HepG2 (cell line): ENCODE measurements at regions not wholly inside any gene's neighbourhood (a gene's known extent, or its start where the extent isn't known, plus 50 kb on each side); places are given as distances from the start of the nearest gene placed in this dataset.

Experiments
- ATAC-seq: fragments of 200-7000 bp; cut with Tn5 transposase; 3 replicates; pipeline ENCODE4 v1.9.1; 2020; ENCODE audit warnings: mild to moderate bottlenecking, moderate library complexity
- BruUV-seq: library from RNA; stranded (reverse); fragments of 400-500 nt; replicated peaks from 2 replicates; lab custom pipeline; 2021; lab: Mats Ljungman, UMichigan
- CTCF ChIA-PET: fragments of 300-600 bp; formaldehyde crosslinking; extraction: SDS; loops from one replicate; lab custom pipeline; 2021; ENCODE audit warnings: low total read pairs, inconsistent platforms, low intra/inter-chr PET ratio; lab: Yijun Ruan, JAX
- POLR2A ChIA-PET: fragments of 350-600 bp; sonication (Branson Sonifier 250); formaldehyde crosslinking; loops from one replicate; lab custom pipeline; 2020; ENCODE audit warnings: antibody characterized with exemption, inconsistent platforms; lab: Yijun Ruan, JAX
- DNase-seq: peaks from one replicate; pipeline ENCODE4 v3.0.0-alpha.2; 2015; ENCODE audit warnings: low spot score
- FAIRE-seq: peaks from 3 replicates; lab custom pipeline; 2011; peaks lifted over from hg19 to GRCh38; lab: Jason Lieb, UNC
- H2AFZ ChIP-seq: one replicate; pipeline ENCODE4 v1.6.1; 2011; ENCODE audit warnings: low read length, inconsistent platforms
- H3K27ac ChIP-seq: fragments of 300-600 bp; 3 replicates; pipeline ENCODE4 v1.8.0; 2011; ENCODE audit warnings: mixed run types, mild to moderate bottlenecking, mixed read lengths, low read length, inconsistent platforms; ENCODE audit not compliant: insufficient read depth; ENCODE audit errors: extremely low read length
- H3K27me3 ChIP-seq, 2 experiments: fragments of 200-600 bp in 1 of 2; 2 replicates in 1 of 2; 3 replicates in 1 of 2; pipeline versions ENCODE4 v1.6.0 to v1.8.0; 2011; ENCODE audit warnings: low read length in 2 of 2, mild to moderate bottlenecking in 2 of 2, moderate library complexity in 2 of 2, inconsistent platforms in 1 of 2; ENCODE audit not compliant: insufficient read depth in 2 of 2, control insufficient read depth in 1 of 2
- H3K36me3 ChIP-seq, 2 experiments: fragments of 200-600 bp in 1 of 2; replicated peaks in 1 of 2; 2 replicates in 1 of 2; 3 replicates in 1 of 2; pipeline versions ENCODE4 v1.5.1 to v1.8.0; 2011; ENCODE audit warnings: low read length in 2 of 2, inconsistent platforms in 1 of 2; ENCODE audit not compliant: insufficient read depth in 2 of 2, control insufficient read depth in 1 of 2
- H3K4me1 ChIP-seq: 2 replicates; pipeline ENCODE4 v1.5.1; 2012; ENCODE audit warnings: low read length, inconsistent platforms; ENCODE audit not compliant: insufficient read depth
- H3K4me2 ChIP-seq: 2 replicates; pipeline ENCODE4 v1.6.0; 2011; ENCODE audit warnings: low read depth, low read length, inconsistent platforms
- H3K4me3 ChIP-seq, 3 experiments: fragments of 200-600 bp in 1 of 3; sonication (generic), shearing (Covaris generic) in 1 of 3; replicated peaks in 1 of 3; 2 replicates each; pipeline ENCODE4 v1.5.1; 2011 to 2016; ENCODE audit warnings: low read length in 3 of 3, inconsistent platforms in 2 of 3, low read depth in 2 of 3, mild to moderate bottlenecking in 2 of 3, control low read depth in 1 of 3, mixed read lengths in 1 of 3; ENCODE audit not compliant: insufficient read depth in 1 of 3
- H3K79me2 ChIP-seq: one replicate; pipeline ENCODE4 v1.6.1; 2011; ENCODE audit warnings: low read length, inconsistent platforms; ENCODE audit not compliant: insufficient read depth
- H3K9ac ChIP-seq: 2 replicates; pipeline ENCODE4 v1.6.0; 2011; ENCODE audit warnings: mild to moderate bottlenecking, low read depth, low read length, inconsistent platforms; ENCODE audit not compliant: insufficient read depth
- H3K9me3 ChIP-seq: 2 replicates; pipeline ENCODE4 v1.5.1; 2012; ENCODE audit warnings: mild to moderate bottlenecking, low read length
- H4K20me1 ChIP-seq: 2 replicates; pipeline ENCODE4 v1.6.0; 2011; ENCODE audit warnings: inconsistent platforms, mild to moderate bottlenecking, low read length, moderate library complexity; ENCODE audit not compliant: insufficient read depth
- DNMT1 ChIP-seq: sonication (generic); formaldehyde crosslinking; IDR thresholded peaks from 2 replicates; pipeline ENCODE4 v1.5.1; 2020; ENCODE audit warnings: mild to moderate bottlenecking, missing genetic modification reagents
- FOXM1 ChIP-seq: sonication (generic); formaldehyde crosslinking; IDR thresholded peaks from 2 replicates; pipeline ENCODE4 v1.5.0; 2020; ENCODE audit warnings: missing genetic modification reagents
- GABPB1 ChIP-seq: IDR thresholded peaks from 2 replicates; pipeline ENCODE4 v1.6.1; 2016; ENCODE audit warnings: mild to moderate bottlenecking, missing genetic modification reagents, moderate library complexity, missing compliant biosample characterization
- MAFK ChIP-seq, 2 experiments: IDR thresholded peaks in 1 of 2; conservative IDR thresholded peaks in 1 of 2; 2 replicates each; pipeline ENCODE4 v1.6.1; 2011; ENCODE audit warnings: improper control_type of control experiment in 2 of 2, low read length in 2 of 2
- NFATC3 ChIP-seq: sonication (generic); formaldehyde crosslinking; IDR thresholded peaks from 2 replicates; pipeline ENCODE4 v1.5.1; 2020; ENCODE audit warnings: mild to moderate bottlenecking, missing genetic modification reagents
- POGZ ChIP-seq: sonication (generic); formaldehyde crosslinking; IDR thresholded peaks from 2 replicates; pipeline ENCODE4 v1.4.0; 2020; ENCODE audit warnings: mild to moderate bottlenecking, missing genetic modification reagents
- RBM22 ChIP-seq: fragments of 200-400 bp; formaldehyde crosslinking; optimal IDR thresholded peaks from 2 replicates; pipeline ENCODE3; 2017; ENCODE audit warnings: mild to moderate bottlenecking, low read length, moderate library complexity
- SAFB2 ChIP-seq: sonication (generic); formaldehyde crosslinking; IDR thresholded peaks from 2 replicates; pipeline ENCODE4 v1.5.1; 2020; ENCODE audit warnings: missing genetic modification reagents, low read depth, mild to moderate bottlenecking, borderline replicate concordance
- SRY ChIP-seq: sonication (generic); formaldehyde crosslinking; IDR thresholded peaks from 2 replicates; pipeline ENCODE4 v1.8.0; 2022; ENCODE audit warnings: mild to moderate bottlenecking, missing genetic modification reagents
- THYN1 ChIP-seq: sonication (generic); formaldehyde crosslinking; IDR thresholded peaks from 2 replicates; pipeline ENCODE4 v1.8.1; 2023; ENCODE audit warnings: low read depth, mild to moderate bottlenecking, moderate library complexity, missing genetic modification reagents, borderline replicate concordance
- ZC3H4 ChIP-seq: sonication (generic); formaldehyde crosslinking; IDR thresholded peaks from 2 replicates; pipeline ENCODE4 v1.4.0; 2020; ENCODE audit warnings: missing genetic modification reagents, borderline replicate concordance
- ZNF329 ChIP-seq: sonication (generic); formaldehyde crosslinking; IDR thresholded peaks from 2 replicates; pipeline ENCODE4 v1.9.0; 2021; ENCODE audit warnings: low read depth, mild to moderate bottlenecking, missing genetic modification reagents
- ZNF446 ChIP-seq: sonication (generic); formaldehyde crosslinking; IDR thresholded peaks from 2 replicates; pipeline ENCODE4 v1.5.0; 2020; ENCODE audit warnings: mild to moderate bottlenecking, missing genetic modification reagents
- ZNF572 ChIP-seq: sonication (generic); formaldehyde crosslinking; IDR thresholded peaks from 2 replicates; pipeline ENCODE4 v1.5.1; 2020; ENCODE audit warnings: mild to moderate bottlenecking, missing genetic modification reagents
- ZNF672 ChIP-seq: sonication (generic); formaldehyde crosslinking; IDR thresholded peaks from 2 replicates; pipeline ENCODE4 v1.8.1; 2022; ENCODE audit warnings: missing genetic modification reagents
- ZZZ3 ChIP-seq: sonication (generic); formaldehyde crosslinking; IDR thresholded peaks from 2 replicates; pipeline ENCODE4 v1.4.0; 2020; ENCODE audit warnings: missing genetic modification reagents, mild to moderate bottlenecking, borderline replicate concordance
- WGBS: methylation state at CpG from one replicate; pipeline ENCODE4 v1.1.6; 2017; ENCODE audit warnings: low lambda C conversion rate; 5-methylcytosine and 5-hydroxymethylcytosine counted together
- in situ Hi-C: cut with HindIII; loops from 2 replicates; pipeline ENCODE4 v1.10.0; 2017; ENCODE audit warnings: low pct_unique_long_range_greater_than_20kb; ENCODE audit not compliant: extremely low pct_ligation_motif_present
- intact Hi-C: fragments of 100-400 bp; cut with micrococcal nuclease; formaldehyde crosslinking; loops from one replicate; pipeline ENCODE4 v1.10.0; 2022; ENCODE audit not compliant: unreplicated experiment
- TF ChIP-seq, protein P1 (sequence below): sonication (generic); formaldehyde crosslinking; IDR thresholded peaks from 2 replicates; pipeline ENCODE4 v1.9.0; 2021; ENCODE audit warnings: missing genetic modification reagents, borderline replicate concordance
- TF ChIP-seq, protein P2 (sequence below): sonication (generic); formaldehyde crosslinking; IDR thresholded peaks from 2 replicates; pipeline ENCODE4 v1.8.1; 2023; ENCODE audit warnings: missing genetic modification reagents, mild to moderate bottlenecking, borderline replicate concordance

DNA sequence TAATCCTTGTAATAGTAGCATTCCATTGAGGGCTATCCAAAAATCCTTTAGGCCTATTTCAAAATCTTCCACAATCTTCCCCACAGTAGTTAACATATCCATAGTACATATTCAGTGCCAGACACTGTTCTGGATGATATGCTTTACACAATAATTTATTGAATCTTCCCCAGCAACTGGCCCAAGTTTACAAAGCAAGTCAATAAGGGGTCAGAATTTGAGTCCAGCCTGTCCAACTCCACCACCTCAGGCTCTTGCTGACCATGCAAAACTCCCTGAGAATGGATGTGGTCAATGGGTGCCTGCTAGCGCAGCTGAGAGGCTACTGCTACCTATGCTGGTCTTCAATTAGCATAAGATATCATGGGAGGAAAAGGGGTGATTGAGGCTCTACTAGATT, 529.6 kb downstream of the FGF9 start:
- no peaks in the 10 kb centered on the region; a peak in 1 of 5 replicates for H3K27me3 ChIP-seq
- TF ChIP-seq, protein P1, sequence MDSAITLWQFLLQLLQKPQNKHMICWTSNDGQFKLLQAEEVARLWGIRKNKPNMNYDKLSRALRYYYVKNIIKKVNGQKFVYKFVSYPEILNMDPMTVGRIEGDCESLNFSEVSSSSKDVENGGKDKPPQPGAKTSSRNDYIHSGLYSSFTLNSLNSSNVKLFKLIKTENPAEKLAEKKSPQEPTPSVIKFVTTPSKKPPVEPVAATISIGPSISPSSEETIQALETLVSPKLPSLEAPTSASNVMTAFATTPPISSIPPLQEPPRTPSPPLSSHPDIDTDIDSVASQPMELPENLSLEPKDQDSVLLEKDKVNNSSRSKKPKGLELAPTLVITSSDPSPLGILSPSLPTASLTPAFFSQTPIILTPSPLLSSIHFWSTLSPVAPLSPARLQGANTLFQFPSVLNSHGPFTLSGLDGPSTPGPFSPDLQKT (CRISPR knock-in tag): no peak
- TF ChIP-seq MAFK (conservative IDR thresholded peaks at IDR 0.05 in 1 of 2, IDR thresholded peaks at IDR 0.05 in 1 of 2; ENCODE audit: low read length in 2 of 2): 0 out of 4 replicates have a peak, but pooled peaks of 1 of the 2 experiments have one; percentile 1
- TF ChIP-seq, all 625 proteins: peak for 1
- BruUV-seq: no TSS peak
- ATAC-seq (no peak), FAIRE-seq (no peak), DNase-seq (no peak)
- Histone ChIP-seq H3K36me3 (no peaks in the 10 kb centered on the region), H4K20me1 (no peaks in the 10 kb centered on the region), H3K9ac (no peak overlapping the region), H3K79me2 (no peaks in the 10 kb centered on the region), H3K4me1 (no peaks in the 10 kb centered on the region), H2AFZ (no peak overlapping the region), H3K9me3 (no peaks in the 10 kb centered on the region), H3K4me2 (no peak overlapping the region), H3K27ac (no peak overlapping the region), H3K4me3 (no peak overlapping the region)
- WGBS: 67% methylated on average over 1 of the region's 1 CpG
- ChIA-PET CTCF (no interaction called here), POLR2A (no interaction called here)
- in situ Hi-C loops (no loop called here), intact Hi-C loops (no loop called here)

DNA sequence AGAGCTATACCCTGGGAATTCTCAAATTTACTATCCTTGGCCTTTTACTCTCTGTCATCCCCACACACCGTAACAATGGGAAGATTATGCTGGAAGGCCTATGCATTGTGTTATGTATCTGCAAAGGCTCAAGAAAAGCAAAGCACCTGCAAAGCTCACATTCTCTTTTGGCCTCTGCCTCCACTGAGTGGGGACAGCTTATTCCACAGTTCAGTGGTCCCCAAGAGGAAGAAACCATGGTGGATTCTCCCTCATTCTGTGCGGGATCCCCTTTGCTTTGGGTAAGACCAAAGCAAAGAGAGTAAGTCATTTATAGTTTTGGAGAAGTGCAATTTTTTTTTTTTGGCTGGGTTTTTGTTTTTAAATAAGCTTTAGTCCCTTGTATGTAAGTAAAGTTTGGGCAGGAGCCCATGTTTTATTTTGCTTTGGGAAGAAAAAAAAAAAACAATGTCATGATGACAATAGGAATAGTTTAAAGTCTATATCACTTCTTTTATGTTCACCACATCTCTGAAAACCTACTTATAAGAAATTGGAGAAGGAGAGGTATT, 530.6 kb downstream of the FGF9 start:
- no peak overlapping the region for H3K9ac ChIP-seq
- FAIRE-seq: no peak
- in situ Hi-C loops: no loop called here
- H3K9me3 ChIP-seq: no peaks in the 10 kb centered on the region
- no peaks in the 10 kb centered on the region for H3K4me1 ChIP-seq
- no peaks in the 10 kb centered on the region for H3K36me3 ChIP-seq
- no peak for DNase-seq
- H3K27me3 ChIP-seq: no peaks in the 10 kb centered on the region; a peak in 1 of 5 replicates
- no peaks in the 10 kb centered on the region for H3K79me2 ChIP-seq
- no peaks in the 10 kb centered on the region for H4K20me1 ChIP-seq
- ChIA-PET POLR2A (no interaction called here), CTCF (no interaction called here)
- H3K4me2 ChIP-seq: no peak overlapping the region
- no peak overlapping the region for H2AFZ ChIP-seq
- no peak overlapping the region for H3K27ac ChIP-seq
- 46% methylated on average over 2 of the region's 2 CpGs for WGBS
- H3K4me3 ChIP-seq: no peak overlapping the region
- ATAC-seq: no peak
- BruUV-seq: no TSS peak
- intact Hi-C loops: no loop called here
- TF ChIP-seq DNMT1 (CRISPR knock-in tag) (no peak), RBM22 (no peak), ZNF572 (CRISPR knock-in tag) (no peak), FOXM1 (CRISPR knock-in tag) (no peak), ZNF329 (CRISPR knock-in tag) (no peak), ZNF446 (CRISPR knock-in tag) (no peak), SRY (CRISPR knock-in tag) (no peak), THYN1 (CRISPR knock-in tag) (no peak), ZZZ3 (no peak), POGZ (CRISPR knock-in tag) (no peak), NFATC3 (CRISPR knock-in tag) (no peak), ZC3H4 (CRISPR knock-in tag) (no peak), GABPB1 (CRISPR knock-in tag) (no peak), ZNF672 (no peak), SAFB2 (CRISPR knock-in tag) (no peak)
- TF ChIP-seq, protein P2, sequence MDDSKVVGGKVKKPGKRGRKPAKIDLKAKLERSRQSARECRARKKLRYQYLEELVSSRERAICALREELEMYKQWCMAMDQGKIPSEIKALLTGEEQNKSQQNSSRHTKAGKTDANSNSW (CRISPR knock-in tag): no peak
